ENCODE measurements at regions not wholly inside any gene's neighbourhood (a gene's known extent, or its start where the extent isn't known, plus 50 kb on each side); places are given as distances from the start of the nearest gene placed in this dataset.

DNA sequence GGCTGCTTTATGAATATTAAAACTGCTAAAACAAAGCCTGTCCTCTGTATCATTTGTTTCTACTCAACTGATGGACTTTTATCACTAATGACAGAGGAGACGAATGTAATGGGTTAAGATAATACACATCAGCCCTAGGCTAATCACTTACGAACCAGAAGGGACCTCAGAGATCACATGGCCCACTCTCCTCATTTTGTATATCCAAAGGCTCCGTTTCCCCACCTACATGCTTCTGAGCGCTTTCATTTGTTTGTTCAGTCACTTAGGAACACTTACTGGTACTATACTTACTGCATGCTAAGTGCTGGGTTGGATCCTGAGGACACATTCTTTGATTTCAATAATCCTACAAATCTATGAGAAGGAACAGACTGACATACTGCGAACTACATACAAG lies 169.3 kb downstream of the CEP135 start (continued):
- TF ChIP-seq, protein P1, sequence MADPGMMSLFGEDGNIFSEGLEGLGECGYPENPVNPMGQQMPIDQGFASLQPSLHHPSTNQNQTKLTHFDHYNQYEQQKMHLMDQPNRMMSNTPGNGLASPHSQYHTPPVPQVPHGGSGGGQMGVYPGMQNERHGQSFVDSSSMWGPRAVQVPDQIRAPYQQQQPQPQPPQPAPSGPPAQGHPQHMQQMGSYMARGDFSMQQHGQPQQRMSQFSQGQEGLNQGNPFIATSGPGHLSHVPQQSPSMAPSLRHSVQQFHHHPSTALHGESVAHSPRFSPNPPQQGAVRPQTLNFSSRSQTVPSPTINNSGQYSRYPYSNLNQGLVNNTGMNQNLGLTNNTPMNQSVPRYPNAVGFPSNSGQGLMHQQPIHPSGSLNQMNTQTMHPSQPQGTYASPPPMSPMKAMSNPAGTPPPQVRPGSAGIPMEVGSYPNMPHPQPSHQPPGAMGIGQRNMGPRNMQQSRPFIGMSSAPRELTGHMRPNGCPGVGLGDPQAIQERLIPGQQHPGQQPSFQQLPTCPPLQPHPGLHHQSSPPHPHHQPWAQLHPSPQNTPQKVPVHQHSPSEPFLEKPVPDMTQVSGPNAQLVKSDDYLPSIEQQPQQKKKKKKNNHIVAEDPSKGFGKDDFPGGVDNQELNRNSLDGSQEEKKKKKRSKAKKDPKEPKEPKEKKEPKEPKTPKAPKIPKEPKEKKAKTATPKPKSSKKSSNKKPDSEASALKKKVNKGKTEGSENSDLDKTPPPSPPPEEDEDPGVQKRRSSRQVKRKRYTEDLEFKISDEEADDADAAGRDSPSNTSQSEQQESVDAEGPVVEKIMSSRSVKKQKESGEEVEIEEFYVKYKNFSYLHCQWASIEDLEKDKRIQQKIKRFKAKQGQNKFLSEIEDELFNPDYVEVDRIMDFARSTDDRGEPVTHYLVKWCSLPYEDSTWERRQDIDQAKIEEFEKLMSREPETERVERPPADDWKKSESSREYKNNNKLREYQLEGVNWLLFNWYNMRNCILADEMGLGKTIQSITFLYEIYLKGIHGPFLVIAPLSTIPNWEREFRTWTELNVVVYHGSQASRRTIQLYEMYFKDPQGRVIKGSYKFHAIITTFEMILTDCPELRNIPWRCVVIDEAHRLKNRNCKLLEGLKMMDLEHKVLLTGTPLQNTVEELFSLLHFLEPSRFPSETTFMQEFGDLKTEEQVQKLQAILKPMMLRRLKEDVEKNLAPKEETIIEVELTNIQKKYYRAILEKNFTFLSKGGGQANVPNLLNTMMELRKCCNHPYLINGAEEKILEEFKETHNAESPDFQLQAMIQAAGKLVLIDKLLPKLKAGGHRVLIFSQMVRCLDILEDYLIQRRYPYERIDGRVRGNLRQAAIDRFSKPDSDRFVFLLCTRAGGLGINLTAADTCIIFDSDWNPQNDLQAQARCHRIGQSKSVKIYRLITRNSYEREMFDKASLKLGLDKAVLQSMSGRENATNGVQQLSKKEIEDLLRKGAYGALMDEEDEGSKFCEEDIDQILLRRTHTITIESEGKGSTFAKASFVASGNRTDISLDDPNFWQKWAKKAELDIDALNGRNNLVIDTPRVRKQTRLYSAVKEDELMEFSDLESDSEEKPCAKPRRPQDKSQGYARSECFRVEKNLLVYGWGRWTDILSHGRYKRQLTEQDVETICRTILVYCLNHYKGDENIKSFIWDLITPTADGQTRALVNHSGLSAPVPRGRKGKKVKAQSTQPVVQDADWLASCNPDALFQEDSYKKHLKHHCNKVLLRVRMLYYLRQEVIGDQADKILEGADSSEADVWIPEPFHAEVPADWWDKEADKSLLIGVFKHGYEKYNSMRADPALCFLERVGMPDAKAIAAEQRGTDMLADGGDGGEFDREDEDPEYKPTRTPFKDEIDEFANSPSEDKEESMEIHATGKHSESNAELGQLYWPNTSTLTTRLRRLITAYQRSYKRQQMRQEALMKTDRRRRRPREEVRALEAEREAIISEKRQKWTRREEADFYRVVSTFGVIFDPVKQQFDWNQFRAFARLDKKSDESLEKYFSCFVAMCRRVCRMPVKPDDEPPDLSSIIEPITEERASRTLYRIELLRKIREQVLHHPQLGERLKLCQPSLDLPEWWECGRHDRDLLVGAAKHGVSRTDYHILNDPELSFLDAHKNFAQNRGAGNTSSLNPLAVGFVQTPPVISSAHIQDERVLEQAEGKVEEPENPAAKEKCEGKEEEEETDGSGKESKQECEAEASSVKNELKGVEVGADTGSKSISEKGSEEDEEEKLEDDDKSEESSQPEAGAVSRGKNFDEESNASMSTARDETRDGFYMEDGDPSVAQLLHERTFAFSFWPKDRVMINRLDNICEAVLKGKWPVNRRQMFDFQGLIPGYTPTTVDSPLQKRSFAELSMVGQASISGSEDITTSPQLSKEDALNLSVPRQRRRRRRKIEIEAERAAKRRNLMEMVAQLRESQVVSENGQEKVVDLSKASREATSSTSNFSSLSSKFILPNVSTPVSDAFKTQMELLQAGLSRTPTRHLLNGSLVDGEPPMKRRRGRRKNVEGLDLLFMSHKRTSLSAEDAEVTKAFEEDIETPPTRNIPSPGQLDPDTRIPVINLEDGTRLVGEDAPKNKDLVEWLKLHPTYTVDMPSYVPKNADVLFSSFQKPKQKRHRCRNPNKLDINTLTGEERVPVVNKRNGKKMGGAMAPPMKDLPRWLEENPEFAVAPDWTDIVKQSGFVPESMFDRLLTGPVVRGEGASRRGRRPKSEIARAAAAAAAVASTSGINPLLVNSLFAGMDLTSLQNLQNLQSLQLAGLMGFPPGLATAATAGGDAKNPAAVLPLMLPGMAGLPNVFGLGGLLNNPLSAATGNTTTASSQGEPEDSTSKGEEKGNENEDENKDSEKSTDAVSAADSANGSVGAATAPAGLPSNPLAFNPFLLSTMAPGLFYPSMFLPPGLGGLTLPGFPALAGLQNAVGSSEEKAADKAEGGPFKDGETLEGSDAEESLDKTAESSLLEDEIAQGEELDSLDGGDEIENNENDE (IDR thresholded peaks at IDR 0.05; ENCODE audit: insufficient replicate concordance, low read length), result no peak
- no peak for TF ChIP-seq EP300 (IDR thresholded peaks at IDR 0.05; ENCODE audit: borderline replicate concordance in 1 of 2, low read depth in 2 of 2, low read length in 2 of 2)
